ENCODE measurements at regions not wholly inside any gene's neighbourhood (a gene's known extent, or its start where the extent isn't known, plus 50 kb on each side); places are given as distances from the start of the nearest gene placed in this dataset.

DNA sequence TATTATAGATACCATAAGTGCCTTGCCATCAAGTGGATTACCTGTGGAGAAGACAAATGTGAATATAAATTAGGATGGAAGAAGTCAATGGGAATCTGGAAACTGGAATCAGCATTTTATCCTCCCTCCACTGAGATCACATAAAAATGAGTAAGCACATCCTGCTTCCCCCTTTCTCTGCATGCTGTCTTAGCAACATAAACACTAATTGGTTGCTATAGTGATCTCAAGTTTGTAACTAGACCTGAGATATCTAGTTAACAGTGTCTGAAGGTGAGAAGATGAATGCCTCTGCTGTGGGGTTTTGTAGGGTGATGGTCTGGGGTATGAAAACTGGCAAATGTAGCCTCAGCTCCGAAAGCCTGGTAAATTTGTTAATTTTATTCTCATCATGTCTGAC is 1357.5 kb upstream of the CELF4 start:
- DNase-seq (ENCODE audit: low read depth in 4 of 4, low spot score in 2 of 4) = peak; percentile 18 to 32 (median 26)

DNA sequence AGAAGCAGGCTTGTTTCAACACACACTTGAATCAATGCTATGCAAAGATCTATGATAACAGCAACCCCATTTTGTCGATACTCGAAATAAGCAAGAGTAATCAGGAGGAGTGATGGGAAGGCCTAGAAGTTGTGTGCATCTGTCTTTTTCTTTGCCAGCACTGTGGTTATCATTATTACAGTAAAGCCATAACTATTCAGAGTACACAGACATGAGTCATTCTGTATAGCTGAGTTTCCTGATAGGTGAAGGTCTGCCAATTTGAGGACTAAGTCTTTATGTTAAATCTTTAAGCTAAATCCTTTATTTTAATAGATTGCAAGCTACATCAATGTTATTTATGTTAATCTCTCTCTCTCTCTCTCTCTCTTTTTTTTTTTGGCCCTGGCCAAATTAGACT is 1344.4 kb upstream of the CELF4 start:
- DNase-seq (ENCODE audit: low read depth in 4 of 4, low spot score in 2 of 4) = no peak

GRCh38 chr18:38902796-38903195 is 1337.2 kb upstream of the CELF4 start:
- DNase-seq (ENCODE audit: low read depth in 4 of 4, low spot score in 2 of 4) = no peak

- DNase-seq (ENCODE audit: low read depth in 4 of 4, low spot score in 2 of 4) = no peak
These were observed 1334.8 kb upstream of the CELF4 start for GRCh38 chr18:38900445-38900844.

DNA sequence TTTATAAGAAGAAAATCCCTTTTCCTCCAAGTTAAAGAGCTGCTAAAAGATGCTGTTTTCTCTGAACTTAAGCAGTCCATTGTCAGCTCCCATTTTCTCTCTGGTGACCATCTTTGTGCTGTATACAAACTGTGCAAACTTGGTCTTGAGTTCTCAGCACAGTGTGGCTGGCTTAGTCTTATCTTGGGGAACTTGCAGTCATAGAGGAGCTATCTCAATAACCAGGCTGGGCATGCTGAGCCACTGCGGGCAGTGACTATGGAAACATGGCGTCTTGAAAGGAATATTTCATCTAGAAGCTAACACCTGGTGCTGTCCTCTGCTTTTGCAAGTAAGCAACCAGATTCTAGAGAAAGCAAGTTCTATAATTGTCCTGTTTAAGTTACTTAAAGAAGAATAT is 1334.4 kb upstream of the CELF4 start:
- DNase-seq (ENCODE audit: low read depth in 4 of 4, low spot score in 2 of 4) = no peak

DNA sequence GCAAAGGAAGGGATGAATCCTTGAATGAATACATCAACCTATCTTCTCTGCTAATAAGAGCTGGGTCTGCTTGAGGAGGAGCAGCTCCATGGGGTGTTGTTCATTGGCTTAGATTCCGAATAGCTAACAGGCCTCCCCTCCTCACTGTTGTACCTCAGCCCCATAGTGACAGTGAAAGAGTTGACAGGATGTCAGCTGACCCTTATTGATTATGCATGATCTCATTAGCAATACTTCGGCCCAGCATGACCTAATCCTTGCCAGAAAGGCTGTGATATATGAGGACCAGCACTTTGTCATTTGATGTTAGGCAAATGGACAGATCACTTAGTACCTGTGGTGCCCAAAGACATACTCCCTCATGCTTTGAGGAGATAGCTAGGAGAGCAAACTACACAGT is 1333.7 kb upstream of the CELF4 start:
- no peak for DNase-seq (ENCODE audit: low read depth in 4 of 4, low spot score in 2 of 4)

- DNase-seq (ENCODE audit: low read depth in 4 of 4, low spot score in 2 of 4) = no peak
These were observed 1332.6 kb upstream of the CELF4 start for GRCh38 chr18:38898167-38898566.

DNA sequence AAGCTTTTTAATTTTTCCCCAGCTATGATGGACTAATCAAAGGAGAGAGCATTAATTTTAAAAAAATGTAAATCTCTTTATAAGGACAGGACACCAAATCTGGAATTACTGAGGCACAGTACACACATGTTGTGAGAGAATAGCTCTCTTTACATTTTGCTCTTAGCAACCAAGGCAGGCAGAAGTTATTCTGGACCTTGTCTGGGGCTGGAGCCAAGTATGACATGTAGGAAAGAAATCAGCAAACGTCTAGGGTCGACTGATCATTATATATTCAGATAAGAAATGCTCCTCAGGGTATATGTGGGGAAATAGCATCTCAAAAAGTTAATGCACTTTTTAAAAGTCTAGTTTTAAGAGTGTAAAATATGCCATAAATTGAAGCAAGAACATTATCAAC is 1330.0 kb upstream of the CELF4 start:
- DNase-seq (ENCODE audit: low read depth in 4 of 4, low spot score in 2 of 4) = no peak

DNA sequence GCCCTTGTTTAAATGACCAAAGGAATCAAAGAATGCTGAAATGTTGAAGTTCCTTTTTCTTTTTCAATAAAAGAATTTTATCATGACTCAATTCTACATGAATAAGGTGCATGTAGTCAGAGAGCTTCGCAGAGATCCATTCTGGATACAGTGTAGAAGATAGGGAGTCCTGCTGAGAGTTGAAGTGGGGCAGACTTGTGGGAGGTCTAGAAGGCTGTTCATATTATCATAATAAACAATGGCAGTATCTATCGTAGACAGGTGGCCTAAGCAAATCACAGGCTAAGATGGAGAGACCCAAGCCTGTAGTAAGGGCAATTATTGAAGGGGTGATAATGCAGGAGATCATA is 1322.0 kb upstream of the CELF4 start:
- DNase-seq (ENCODE audit: low read depth in 4 of 4, low spot score in 2 of 4) = no peak

DNA sequence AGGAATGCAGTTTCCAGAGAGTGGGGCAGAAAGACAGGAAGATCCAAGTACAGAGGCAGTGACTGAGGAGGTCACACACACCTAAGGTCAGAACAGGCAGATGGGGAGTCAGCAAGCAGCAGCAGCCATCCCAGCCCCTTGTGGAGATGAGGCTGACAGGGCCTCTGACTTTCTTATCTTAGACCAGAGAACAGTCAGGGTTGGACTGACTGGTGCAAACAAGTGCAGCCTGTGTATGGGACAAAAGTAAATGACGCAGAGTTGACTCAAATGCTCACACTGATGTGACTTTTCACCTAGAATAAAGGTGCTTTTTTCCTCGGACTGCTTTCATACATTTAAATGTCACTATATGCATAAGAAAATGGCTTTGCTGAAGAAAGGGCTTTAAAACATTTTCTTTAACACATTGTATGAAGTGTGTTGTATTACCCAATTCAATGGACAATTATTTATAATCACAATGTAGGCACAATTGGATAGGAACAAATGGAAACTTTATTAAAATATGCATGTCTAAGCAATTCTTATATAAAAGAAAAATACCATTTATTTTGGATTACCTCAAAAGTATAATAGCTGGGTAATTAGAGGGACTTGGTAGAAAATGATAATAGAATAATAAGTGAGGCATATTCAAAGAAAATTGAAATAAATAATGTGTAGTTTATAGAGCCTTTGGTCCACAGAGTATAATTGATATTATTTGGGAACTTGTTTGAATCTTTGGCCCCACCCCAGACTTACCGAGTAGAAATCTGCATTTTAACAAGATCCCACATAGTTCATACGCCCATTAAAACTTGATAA is 1321.5 kb upstream of the CELF4 start:
- no peak for DNase-seq (ENCODE audit: low read depth in 4 of 4, low spot score in 2 of 4)

- DNase-seq (ENCODE audit: low read depth in 4 of 4, low spot score in 2 of 4) = no peak
These were observed 1320.6 kb upstream of the CELF4 start for GRCh38 chr18:38886235-38886634.

GRCh38 chr18:38884050-38884449 is 1318.5 kb upstream of the CELF4 start:
- DNase-seq (ENCODE audit: low read depth in 4 of 4, low spot score in 2 of 4) = no peak

- no peak for DNase-seq (ENCODE audit: low read depth in 4 of 4, low spot score in 2 of 4)
These were observed 1317.5 kb upstream of the CELF4 start for GRCh38 chr18:38883111-38883510.

GRCh38 chr18:38879871-38880270 is 1314.3 kb upstream of the CELF4 start:
- no peak for DNase-seq (ENCODE audit: low read depth in 4 of 4, low spot score in 2 of 4)

DNA sequence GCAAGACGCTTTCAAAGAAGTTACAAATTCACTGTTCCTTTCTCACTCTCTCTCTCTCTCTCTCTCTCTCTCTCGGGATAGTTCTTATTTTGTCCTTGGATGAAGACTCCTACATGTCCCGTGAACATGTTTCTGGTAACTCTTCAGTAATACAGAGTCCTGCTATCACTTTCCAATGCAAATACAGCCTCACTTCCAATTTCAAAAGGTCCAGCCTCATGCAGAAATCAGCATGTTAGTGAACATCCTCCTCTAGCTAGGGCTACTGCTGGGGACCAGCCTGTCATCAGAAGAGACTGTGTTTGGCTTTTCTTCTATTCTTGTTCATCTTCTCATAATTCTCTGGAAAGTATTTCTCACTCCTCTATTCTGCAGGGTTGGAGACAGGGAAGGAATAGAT is 1306.7 kb upstream of the CELF4 start:
- DNase-seq (ENCODE audit: low read depth in 4 of 4, low spot score in 2 of 4) = no peak

- no peak for DNase-seq (ENCODE audit: low read depth in 4 of 4, low spot score in 2 of 4)
These were observed 1303.2 kb upstream of the CELF4 start for GRCh38 chr18:38868757-38869156.

GRCh38 chr18:38867680-38868079 is 1302.1 kb upstream of the CELF4 start:
- no peak for DNase-seq (ENCODE audit: low read depth in 4 of 4, low spot score in 2 of 4)

DNA sequence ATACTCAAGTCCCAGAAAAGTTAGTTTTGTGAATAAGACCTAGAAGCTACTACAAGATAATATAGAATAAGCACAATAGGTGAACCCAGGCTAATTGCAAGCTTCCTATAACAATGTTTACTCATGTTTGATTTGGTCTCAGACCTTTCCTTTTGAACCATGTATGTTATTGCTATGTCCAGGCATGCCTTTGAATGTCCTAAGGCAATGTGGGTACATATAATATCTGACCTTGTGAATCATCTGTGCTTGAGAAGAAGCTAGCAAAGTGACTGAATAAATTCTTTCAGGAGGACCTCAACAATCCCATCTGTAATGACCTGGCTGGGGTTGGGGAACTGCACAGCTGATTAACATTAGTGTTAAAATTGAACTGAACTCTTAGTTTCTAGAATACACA is 1285.9 kb upstream of the CELF4 start:
- no peak for DNase-seq (ENCODE audit: low read depth in 4 of 4, low spot score in 2 of 4)

- no peak for DNase-seq (ENCODE audit: low read depth in 4 of 4, low spot score in 2 of 4)
These were observed 1281.7 kb upstream of the CELF4 start for GRCh38 chr18:38847326-38847725.

GRCh38 chr18:38843291-38843690 is 1277.7 kb upstream of the CELF4 start:
- DNase-seq (ENCODE audit: low read depth in 4 of 4, low spot score in 2 of 4) = no peak

DNA sequence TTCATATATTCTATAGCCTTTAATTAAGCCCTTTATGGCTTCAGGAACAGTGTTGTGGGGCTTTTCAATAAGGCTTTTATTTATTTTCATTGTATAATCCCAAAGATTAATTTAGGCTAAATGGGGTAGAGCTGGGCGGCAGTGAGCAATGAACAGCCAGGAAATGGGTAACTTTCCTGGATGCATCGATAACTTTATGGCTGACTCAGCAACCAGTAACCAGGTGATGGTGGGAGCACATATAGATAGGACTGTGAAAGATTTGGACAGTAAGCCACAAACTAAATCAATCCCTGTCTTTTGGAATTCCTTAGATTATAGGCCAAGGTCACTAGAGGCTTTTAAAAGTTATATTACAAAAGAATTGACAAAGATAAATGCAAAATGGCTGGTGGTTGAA is 1260.6 kb upstream of the CELF4 start:
- DNase-seq (ENCODE audit: low read depth in 4 of 4, low spot score in 2 of 4) = no peak

DNA sequence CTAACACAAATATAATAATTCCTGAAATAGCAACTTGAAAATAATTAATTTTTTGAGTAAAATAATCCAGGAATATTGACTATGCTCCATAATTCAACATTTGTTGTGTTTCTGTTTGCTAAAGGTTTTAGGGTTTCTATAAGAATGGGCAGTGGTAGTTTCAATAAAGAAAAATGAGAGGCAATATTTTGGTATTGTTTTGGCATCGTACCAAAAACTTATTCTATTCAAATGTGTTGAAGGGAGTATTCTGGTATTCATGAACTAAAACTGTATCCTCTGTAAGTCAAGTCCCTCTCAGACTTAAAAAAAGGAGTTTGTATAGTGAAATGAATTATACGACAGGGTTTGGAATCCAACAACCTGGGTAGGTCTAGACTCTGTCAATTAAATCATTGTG is 1245.6 kb upstream of the CELF4 start:
- no peak for DNase-seq (ENCODE audit: low read depth in 4 of 4, low spot score in 2 of 4)

DNA sequence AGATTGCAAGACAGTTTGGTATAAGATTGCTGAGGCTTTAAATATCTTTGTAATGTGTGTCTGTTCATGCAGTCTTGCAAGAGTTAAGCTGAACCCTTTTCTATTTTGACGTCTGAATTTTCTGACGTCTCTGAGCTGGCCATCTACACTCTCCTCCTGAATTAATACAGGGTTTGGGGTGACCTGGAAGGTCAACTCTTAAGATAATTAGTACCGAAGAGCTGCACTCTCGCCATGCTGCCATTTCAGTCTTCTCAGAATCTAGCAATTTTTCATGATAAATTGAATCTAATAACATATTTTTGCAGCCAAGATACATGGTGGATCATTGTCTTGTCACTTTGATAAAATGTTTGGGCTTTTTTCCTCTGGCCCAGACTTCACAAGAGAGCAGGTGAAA is 1245.2 kb upstream of the CELF4 start:
- no peak for DNase-seq (ENCODE audit: low read depth in 4 of 4, low spot score in 2 of 4)

Measured in left renal cortex interstitium (tissue), 4 donors.